ENCODE measurements at regions not wholly inside any gene's neighbourhood (a gene's known extent, or its start where the extent isn't known, plus 50 kb on each side); places are given as distances from the start of the nearest gene placed in this dataset.

GRCh38 chr21:35953597-35953996 lies 106.7 kb downstream of the SETD4 start:
- Histone ChIP-seq H3K4me2 (ENCODE audit: low read depth, low read length) (no peak overlapping the region), H3K79me2 (ENCODE audit: low read length) (no peaks in the 10 kb centered on the region), H3K36me3 (replicated peaks; ENCODE audit: insufficient read depth, low read length) (no peaks in the 10 kb centered on the region), H3K9me2 (replicated peaks; ENCODE audit: insufficient read depth, low read length) (no peaks in the 10 kb centered on the region), H3K27ac (ENCODE audit: low read length) (no peak overlapping the region), H2AFZ (ENCODE audit: low read length) (no peak overlapping the region), H3K9ac (ENCODE audit: low read length) (no peak overlapping the region), H3K9me3 (replicated peaks; ENCODE audit: insufficient read depth, low read length) (no peaks in the 10 kb centered on the region), H3K27me3 (replicated peaks; ENCODE audit: insufficient read depth, low read length) (no peaks in the 10 kb centered on the region), H3K4me3 (ENCODE audit: low read length) (no peak overlapping the region), H3K4me1 (ENCODE audit: low read length) (no peaks in the 10 kb centered on the region), H4K20me1 (ENCODE audit: insufficient read depth, low read length) (no peaks in the 10 kb centered on the region), H3F3A (ENCODE audit: insufficient read depth, low read length) (no peaks in the 10 kb centered on the region)
- TF ChIP-seq EZH2 (optimal IDR thresholded peaks at IDR 0.05; ENCODE audit: low read depth, low read length) (no peak), EZH2phosphoT487 (IDR thresholded peaks at IDR 0.05; ENCODE audit: low read length) (no peak), CTCF (IDR thresholded peaks at IDR 0.05; ENCODE audit: low read length) (no peak)
- DNase-seq: no peak

DNA sequence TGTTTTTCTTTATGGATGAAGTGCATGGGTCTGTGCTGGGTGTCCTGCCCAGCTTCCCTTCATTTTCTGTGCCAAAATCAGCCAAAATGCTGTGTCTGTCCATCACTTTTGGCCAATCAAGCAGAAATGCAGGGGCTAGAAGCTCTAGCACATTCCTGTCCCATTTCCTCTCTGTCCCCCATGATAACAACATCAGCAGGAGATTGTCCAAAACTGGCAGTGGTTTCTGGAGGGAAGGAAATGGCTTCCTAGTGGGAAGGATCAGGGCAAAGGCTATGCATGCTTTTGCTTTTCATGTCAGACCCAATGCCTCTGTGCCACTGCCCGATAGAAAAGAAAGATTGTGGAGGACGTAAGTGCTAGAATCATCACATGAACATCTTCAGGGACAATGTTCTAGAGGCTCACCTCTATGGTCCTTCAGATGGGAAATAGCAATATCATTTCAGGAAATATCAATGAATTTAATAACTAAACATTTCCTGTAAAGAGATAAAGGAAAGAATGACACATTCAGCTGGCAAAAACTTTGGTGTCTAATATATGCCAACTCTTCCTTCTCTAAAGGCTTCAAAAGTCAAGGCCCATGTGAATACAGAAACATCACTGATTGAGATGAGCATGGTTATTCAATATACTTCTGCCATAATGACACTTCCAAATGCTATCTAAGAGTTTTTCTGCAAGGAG lies 107.5 kb downstream of the SETD4 start:
- TF ChIP-seq EZH2 (optimal IDR thresholded peaks at IDR 0.05; ENCODE audit: low read depth, low read length) (no peak), EZH2phosphoT487 (IDR thresholded peaks at IDR 0.05; ENCODE audit: low read length) (no peak), CTCF (IDR thresholded peaks at IDR 0.05; ENCODE audit: low read length) (no peak)

GRCh38 chr21:35948982-35949381 lies 111.3 kb downstream of the SETD4 start:
- Histone ChIP-seq H3K9ac (ENCODE audit: low read length) (no peak overlapping the region), H3F3A (ENCODE audit: insufficient read depth, low read length) (no peaks in the 10 kb centered on the region), H3K9me2 (replicated peaks; ENCODE audit: insufficient read depth, low read length) (no peaks in the 10 kb centered on the region), H3K79me2 (ENCODE audit: low read length) (no peaks in the 10 kb centered on the region), H3K4me1 (ENCODE audit: low read length) (no peaks in the 10 kb centered on the region), H3K27me3 (replicated peaks; ENCODE audit: insufficient read depth, low read length) (no peaks in the 10 kb centered on the region), H3K4me2 (ENCODE audit: low read depth, low read length) (no peak overlapping the region), H4K20me1 (ENCODE audit: insufficient read depth, low read length) (no peaks in the 10 kb centered on the region), H3K9me3 (replicated peaks; ENCODE audit: insufficient read depth, low read length) (no peaks in the 10 kb centered on the region), H3K27ac (ENCODE audit: low read length) (no peak overlapping the region), H3K36me3 (replicated peaks; ENCODE audit: insufficient read depth, low read length) (no peaks in the 10 kb centered on the region), H2AFZ (ENCODE audit: low read length) (no peak overlapping the region), H3K4me3 (ENCODE audit: low read length) (no peak overlapping the region)
- TF ChIP-seq CTCF (IDR thresholded peaks at IDR 0.05; ENCODE audit: low read length) (no peak), EZH2 (optimal IDR thresholded peaks at IDR 0.05; ENCODE audit: low read depth, low read length) (no peak), EZH2phosphoT487 (IDR thresholded peaks at IDR 0.05; ENCODE audit: low read length) (no peak)
- no peak for DNase-seq

More for the DNA sequence above, 107.5 kb downstream of the SETD4 start:
- no peak for DNase-seq
- Histone ChIP-seq H3K79me2 (ENCODE audit: low read length) (no peaks in the 10 kb centered on the region), H2AFZ (ENCODE audit: low read length) (no peak overlapping the region), H3F3A (ENCODE audit: insufficient read depth, low read length) (no peaks in the 10 kb centered on the region), H3K4me1 (ENCODE audit: low read length) (no peaks in the 10 kb centered on the region), H3K9me3 (replicated peaks; ENCODE audit: insufficient read depth, low read length) (no peaks in the 10 kb centered on the region), H3K36me3 (replicated peaks; ENCODE audit: insufficient read depth, low read length) (no peaks in the 10 kb centered on the region), H3K4me3 (ENCODE audit: low read length) (no peak overlapping the region), H3K9ac (ENCODE audit: low read length) (no peak overlapping the region), H4K20me1 (ENCODE audit: insufficient read depth, low read length) (no peaks in the 10 kb centered on the region), H3K4me2 (ENCODE audit: low read depth, low read length) (no peak overlapping the region), H3K27me3 (replicated peaks; ENCODE audit: insufficient read depth, low read length) (no peaks in the 10 kb centered on the region), H3K27ac (ENCODE audit: low read length) (no peak overlapping the region), H3K9me2 (replicated peaks; ENCODE audit: insufficient read depth, low read length) (no peaks in the 10 kb centered on the region)
